22Rv1 (cell line): ENCODE measurements at regions not wholly inside any gene's neighbourhood (a gene's known extent, or its start where the extent isn't known, plus 50 kb on each side); places are given as distances from the start of the nearest gene placed in this dataset.
"Not testable (repeated sequence)": the region's sequence is repeated elsewhere in the genome, so short reads cannot be mapped to it uniquely, and the experiment has no call there.

ENCODE experiments used
- H3K27ac ChIP-seq: fragments of 450-650 bp; 2 replicates; pipeline ENCODE4 v1.5.1; 2017
- CTCF ChIP-seq: fragments of 450-650 bp; IDR thresholded peaks from 2 replicates; pipeline ENCODE4 v1.5.1; 2017; ENCODE audit warnings: mild to moderate bottlenecking
- ZFX ChIP-seq: fragments of 450-650 bp; IDR thresholded peaks from 2 replicates; pipeline ENCODE4 v1.6.1; 2017; ENCODE audit warnings: antibody characterized with exemption, borderline replicate concordance

- TF ChIP-seq CTCF = no peak
- no peak for TF ChIP-seq ZFX
- H3K27ac ChIP-seq = no peak overlapping the region
Measured at GRCh38 chr2:19635951-19636510, 265.8 kb downstream of the TTC32 start.

GRCh38 chr2:19632403-19632991 is 269.3 kb downstream of the TTC32 start:
- H3K27ac ChIP-seq = no peak overlapping the region
- no peak for TF ChIP-seq ZFX

GRCh38 chr2:19631871-19632270 is 269.9 kb downstream of the TTC32 start:
- no peak for TF ChIP-seq ZFX
- TF ChIP-seq CTCF = no peak
- H3K27ac ChIP-seq = no peak overlapping the region

- no peak overlapping the region for H3K27ac ChIP-seq
- TF ChIP-seq CTCF = no peak
- TF ChIP-seq ZFX = no peak
Measured at GRCh38 chr2:19630921-19631320, 270.9 kb downstream of the TTC32 start.

GRCh38 chr2:19627359-19627758 is 268.9 kb upstream of the OSR1 start:
- H3K27ac ChIP-seq = no peak overlapping the region
- TF ChIP-seq ZFX = no peak
- TF ChIP-seq CTCF = no peak

- TF ChIP-seq ZFX (no peak), CTCF (no peak)
- H3K27ac ChIP-seq = no peak overlapping the region
Measured at GRCh38 chr2:19623488-19623887, 265.1 kb upstream of the OSR1 start.

- TF ChIP-seq ZFX (no peak), CTCF (no peak)
Measured at GRCh38 chr2:19617257-19617848, 258.9 kb upstream of the OSR1 start.

GRCh38 chr2:19615402-19615801 is 257.0 kb upstream of the OSR1 start:
- not testable (repeated sequence) for H3K27ac ChIP-seq

More at GRCh38 chr2:19617257-19617848, 258.9 kb upstream of the OSR1 start:
- no peak overlapping the region for H3K27ac ChIP-seq
